Nephron (organoid): ENCODE measurements at regions not wholly inside any gene's neighbourhood (a gene's known extent, or its start where the extent isn't known, plus 50 kb on each side); places are given as distances from the start of the nearest gene placed in this dataset.
A peak's percentile ranks its signal among the peaks of the same experiment; 100 is the strongest.

Source experiments
- H3K27ac Mint-ChIP-seq, 3 experiments: 2 replicates each; pipeline ENCODE4 v1.8.0; 2020; ENCODE audit warnings: mixed read lengths in 3 of 3, mild to moderate bottlenecking in 2 of 3, moderate library complexity in 1 of 3
- H3K27me3 Mint-ChIP-seq: 2 replicates; pipeline ENCODE4 v1.8.0; 2021; ENCODE audit warnings: low read depth, mild to moderate bottlenecking, moderate library complexity, mixed read lengths
- H3K36me3 Mint-ChIP-seq: 2 replicates; pipeline ENCODE4 v1.8.0; 2020; ENCODE audit warnings: low read depth, mixed read lengths
- H3K4me1 Mint-ChIP-seq: 2 replicates; pipeline ENCODE4 v1.8.0; 2020; ENCODE audit warnings: mixed read lengths
- H3K4me3 Mint-ChIP-seq, 3 experiments: 2 replicates each; pipeline ENCODE4 v1.8.0; 2020; ENCODE audit warnings: mild to moderate bottlenecking in 3 of 3, mixed read lengths in 3 of 3, moderate library complexity in 2 of 3
- H3K9me3 Mint-ChIP-seq: 2 replicates; pipeline ENCODE4 v1.8.0; 2020; ENCODE audit warnings: mixed read lengths
- TF ChIP-seq, protein P1 (sequence below), 3 experiments: fragments of 200-600 bp; sonication (generic); IDR thresholded peaks; one replicate each; pipeline ENCODE4 v1.5.0; 2021; ENCODE audit warnings: antibody characterized with exemption in 3 of 3; ENCODE audit not compliant: unreplicated experiment in 3 of 3

DNA sequence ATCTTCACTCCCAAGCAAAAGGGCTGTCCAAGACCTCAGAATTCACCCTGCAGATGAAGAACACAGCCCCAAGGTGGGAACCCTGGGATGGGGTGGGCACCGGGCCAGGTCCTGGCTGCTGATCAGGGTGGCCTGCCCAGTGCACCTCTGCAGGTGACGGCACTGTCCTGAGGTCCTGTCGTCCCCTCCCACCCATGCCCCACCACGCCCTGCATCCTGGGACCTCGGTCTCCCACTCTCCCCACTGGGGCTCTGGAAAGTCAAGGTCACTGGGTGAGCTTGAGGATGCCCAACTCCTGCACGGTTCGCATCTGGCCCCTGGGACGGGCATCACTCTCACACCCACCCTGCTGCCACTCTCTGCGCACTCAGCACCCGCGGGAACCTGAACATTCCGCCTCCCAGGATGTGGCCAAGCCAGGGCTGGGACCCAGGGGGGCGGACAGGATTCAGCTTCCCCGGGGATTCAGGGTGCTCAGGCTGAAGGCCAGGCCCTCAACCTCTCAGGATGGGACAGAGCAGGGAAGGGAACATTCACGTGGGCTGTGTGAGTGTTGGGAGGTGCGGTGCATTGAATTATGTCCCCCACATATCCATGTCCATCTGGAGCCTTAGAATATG lies 115.9 kb downstream of the CPZ start:
- TF ChIP-seq, protein P1, sequence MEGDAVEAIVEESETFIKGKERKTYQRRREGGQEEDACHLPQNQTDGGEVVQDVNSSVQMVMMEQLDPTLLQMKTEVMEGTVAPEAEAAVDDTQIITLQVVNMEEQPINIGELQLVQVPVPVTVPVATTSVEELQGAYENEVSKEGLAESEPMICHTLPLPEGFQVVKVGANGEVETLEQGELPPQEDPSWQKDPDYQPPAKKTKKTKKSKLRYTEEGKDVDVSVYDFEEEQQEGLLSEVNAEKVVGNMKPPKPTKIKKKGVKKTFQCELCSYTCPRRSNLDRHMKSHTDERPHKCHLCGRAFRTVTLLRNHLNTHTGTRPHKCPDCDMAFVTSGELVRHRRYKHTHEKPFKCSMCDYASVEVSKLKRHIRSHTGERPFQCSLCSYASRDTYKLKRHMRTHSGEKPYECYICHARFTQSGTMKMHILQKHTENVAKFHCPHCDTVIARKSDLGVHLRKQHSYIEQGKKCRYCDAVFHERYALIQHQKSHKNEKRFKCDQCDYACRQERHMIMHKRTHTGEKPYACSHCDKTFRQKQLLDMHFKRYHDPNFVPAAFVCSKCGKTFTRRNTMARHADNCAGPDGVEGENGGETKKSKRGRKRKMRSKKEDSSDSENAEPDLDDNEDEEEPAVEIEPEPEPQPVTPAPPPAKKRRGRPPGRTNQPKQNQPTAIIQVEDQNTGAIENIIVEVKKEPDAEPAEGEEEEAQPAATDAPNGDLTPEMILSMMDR (IDR thresholded peaks at IDR 0.05; ENCODE audit: unreplicated experiment in 3 of 3) = no peak
- no peak overlapping the region for H3K27ac Mint-ChIP-seq

GRCh38 chr4:8707045-8707781 lies 114.6 kb downstream of the CPZ start:
- no peak overlapping the region for H3K27ac Mint-ChIP-seq
- no peaks in the 10 kb centered on the region for H3K4me1 Mint-ChIP-seq
- H3K4me3 Mint-ChIP-seq = no peak overlapping the region
- H3K36me3 Mint-ChIP-seq = no peaks in the 10 kb centered on the region
- H3K9me3 Mint-ChIP-seq = peaks cover 10% of the 10 kb centered on the region
- H3K27me3 Mint-ChIP-seq = peaks cover 64% of the 10 kb centered on the region
- TF ChIP-seq, protein P1 (IDR thresholded peaks at IDR 0.05; ENCODE audit: unreplicated experiment in 3 of 3) = no peak

More for the DNA sequence above, 115.9 kb downstream of the CPZ start:
- no peak overlapping the region for H3K4me3 Mint-ChIP-seq
- peaks cover 9% of the 10 kb centered on the region for H3K36me3 Mint-ChIP-seq
- no peaks in the 10 kb centered on the region for H3K4me1 Mint-ChIP-seq
- peaks cover 51% of the 10 kb centered on the region for H3K27me3 Mint-ChIP-seq
- H3K9me3 Mint-ChIP-seq = peaks cover 23% of the 10 kb centered on the region

DNA sequence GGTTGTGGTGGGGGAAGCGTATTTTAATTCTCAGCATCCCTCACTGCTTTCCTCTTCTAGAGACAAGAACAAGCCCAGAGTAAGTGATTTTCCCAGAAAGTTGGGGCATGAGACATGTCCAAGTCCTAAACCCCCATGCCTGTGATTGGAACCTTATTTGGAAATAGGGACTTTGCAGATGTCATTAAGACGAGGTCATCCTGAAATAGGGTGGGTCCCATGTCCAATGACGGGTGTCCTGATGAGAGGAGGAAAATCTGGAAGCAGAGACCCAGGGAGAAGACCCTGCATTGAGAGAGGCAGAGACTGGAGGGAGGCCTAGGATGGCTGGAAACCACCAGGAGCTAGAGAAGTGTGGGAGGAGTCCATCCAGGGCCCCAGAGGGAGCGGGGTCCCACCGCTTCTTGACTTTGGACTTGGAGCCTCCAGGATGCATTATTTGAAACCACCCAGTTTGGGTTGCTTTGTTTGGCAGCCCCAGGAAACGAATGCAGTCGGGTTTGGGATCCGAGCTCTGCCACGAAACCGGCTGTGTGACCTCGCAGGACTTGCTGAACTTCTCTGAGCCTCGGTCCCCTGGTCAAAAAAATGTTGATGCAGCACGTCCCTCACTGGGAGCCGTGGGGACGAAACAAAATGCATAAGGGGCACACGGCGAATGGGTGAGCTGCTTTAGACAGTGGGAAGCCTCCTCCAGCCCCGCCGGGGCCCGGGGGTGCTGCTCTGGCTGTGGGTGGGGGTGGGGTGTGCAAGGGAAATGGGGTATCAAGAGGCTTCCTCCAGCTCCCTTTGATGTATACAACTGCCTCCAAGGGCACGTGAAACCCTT lies 113.9 kb downstream of the CPZ start:
- Mint-ChIP-seq H3K4me1 (no peaks in the 10 kb centered on the region), H3K27ac (peak overlapping the region in 1 of 3 experiments; percentile 55), H3K9me3 (peaks cover 10% of the 10 kb centered on the region), H3K27me3 (peaks cover 70% of the 10 kb centered on the region), H3K36me3 (no peaks in the 10 kb centered on the region), H3K4me3 (no peak overlapping the region)
- TF ChIP-seq, protein P1 (IDR thresholded peaks at IDR 0.05; ENCODE audit: unreplicated experiment in 3 of 3) = no peak

GRCh38 chr4:8705161-8706145 lies 112.9 kb downstream of the CPZ start:
- Mint-ChIP-seq H3K4me3 (no peak overlapping the region), H3K27me3 (peaks cover 68% of the 10 kb centered on the region), H3K9me3 (peaks cover 7% of the 10 kb centered on the region), H3K27ac (no peak overlapping the region), H3K36me3 (no peaks in the 10 kb centered on the region), H3K4me1 (no peaks in the 10 kb centered on the region)
- TF ChIP-seq, protein P1 (IDR thresholded peaks at IDR 0.05; ENCODE audit: unreplicated experiment in 3 of 3) = no peak

- peaks cover 5% of the 10 kb centered on the region for H3K9me3 Mint-ChIP-seq
- no peaks in the 10 kb centered on the region for H3K36me3 Mint-ChIP-seq
- no peak overlapping the region for H3K4me3 Mint-ChIP-seq
These were observed 112.1 kb downstream of the CPZ start for GRCh38 chr4:8704632-8705031.

More at GRCh38 chr4:8704632-8705031, 112.1 kb downstream of the CPZ start:
- Mint-ChIP-seq H3K4me1 (no peaks in the 10 kb centered on the region), H3K27me3 (peaks cover 68% of the 10 kb centered on the region), H3K27ac (no peak overlapping the region)
- TF ChIP-seq, protein P1 (IDR thresholded peaks at IDR 0.05; ENCODE audit: unreplicated experiment in 3 of 3) = no peak
